Endodermal cell (in vitro differentiated cells): ENCODE measurements at regions not wholly inside any gene's neighbourhood (a gene's known extent, or its start where the extent isn't known, plus 50 kb on each side); places are given as distances from the start of the nearest gene placed in this dataset.

Experiments used
- DNase-seq: peaks from one replicate; pipeline ENCODE4 v3.0.0-alpha.2; 2017
- H3K27ac ChIP-seq: 2 replicates; pipeline ENCODE4 v1.5.1; 2013; ENCODE audit warnings: mild to moderate bottlenecking, low read depth, low read length, moderate library complexity
- H3K27me3 ChIP-seq: 2 replicates; pipeline ENCODE4 v1.6.1; 2013; ENCODE audit warnings: mild to moderate bottlenecking, low read length, moderate library complexity; ENCODE audit not compliant: insufficient read depth, control insufficient read depth, poor library complexity, severe bottlenecking
- H3K36me3 ChIP-seq: 2 replicates; pipeline ENCODE4 v1.7.0; 2013; ENCODE audit warnings: mild to moderate bottlenecking, low read length, moderate library complexity; ENCODE audit not compliant: control insufficient read depth, insufficient read depth
- H3K4me1 ChIP-seq: one replicate; pipeline ENCODE4 v1.7.0; 2013; ENCODE audit warnings: low read length; ENCODE audit not compliant: control insufficient read depth, insufficient read depth
- H3K4me3 ChIP-seq: 2 replicates; pipeline ENCODE4 v1.5.1; 2013; ENCODE audit warnings: mild to moderate bottlenecking, low read length, moderate library complexity
- H3K9ac ChIP-seq: 2 replicates; pipeline ENCODE4 v1.6.1; 2013; ENCODE audit warnings: mild to moderate bottlenecking, low read length, moderate library complexity; ENCODE audit not compliant: poor library complexity, severe bottlenecking; ENCODE audit errors: extremely low read depth
- H3K9me3 ChIP-seq: 2 replicates; pipeline ENCODE4 v1.6.1; 2013; ENCODE audit warnings: mild to moderate bottlenecking, low read length, moderate library complexity; ENCODE audit not compliant: control insufficient read depth
- H3K27ac Mint-ChIP-seq: 2 replicates; pipeline ENCODE4 v1.8.0; 2020; ENCODE audit warnings: mixed read lengths
- H3K27me3 Mint-ChIP-seq: 2 replicates; pipeline ENCODE4 v1.8.0; 2021; ENCODE audit warnings: mild to moderate bottlenecking, mixed read lengths; ENCODE audit not compliant: insufficient read depth
- H3K36me3 Mint-ChIP-seq: 2 replicates; pipeline ENCODE4 v1.8.0; 2020; ENCODE audit warnings: low read depth, mixed read lengths
- H3K4me1 Mint-ChIP-seq: 2 replicates; pipeline ENCODE4 v1.8.0; 2020; ENCODE audit warnings: mixed read lengths
- H3K4me3 Mint-ChIP-seq: 2 replicates; pipeline ENCODE4 v1.8.0; 2020; ENCODE audit warnings: mild to moderate bottlenecking, moderate library complexity, mixed read lengths
- H3K9me3 Mint-ChIP-seq: 2 replicates; pipeline ENCODE4 v1.8.0; 2020; ENCODE audit warnings: mild to moderate bottlenecking, mixed read lengths
- CTCF ChIP-seq: fragments of 200-600 bp; sonication (generic); conservative IDR thresholded peaks from 2 replicates; pipeline ENCODE4 v1.5.0; 2021; ENCODE audit warnings: antibody characterized with exemption, mild to moderate bottlenecking
- WGBS, 2 experiments: methylation state at CpG; one replicate each; pipeline versions ENCODE4 v1.1.5 to v1.1.7; 2013; ENCODE audit warnings: missing lambda C conversion rate in 2 of 2, mixed read lengths in 1 of 2; ENCODE audit not compliant: insufficient coverage in 1 of 2, insufficient read length in 1 of 2; 5-methylcytosine and 5-hydroxymethylcytosine counted together

- Histone ChIP-seq H3K36me3 (no peaks in the 10 kb centered on the region), H3K9me3 (no peaks in the 10 kb centered on the region), H3K27ac (no peak overlapping the region), H3K4me1 (no peaks in the 10 kb centered on the region), H3K4me3 (no peak overlapping the region), H3K27me3 (no peaks in the 10 kb centered on the region), H3K9ac (no peak overlapping the region)
- H3K36me3 Mint-ChIP-seq = no peaks in the 10 kb centered on the region
- TF ChIP-seq CTCF = no peak
- H3K4me3 Mint-ChIP-seq = no peak overlapping the region
- DNase-seq = no peak
- WGBS, 2 experiments = 81 to 100% methylated on average over 2 of the region's 2 CpGs
- H3K27ac Mint-ChIP-seq = no peak overlapping the region
- no peaks in the 10 kb centered on the region for H3K4me1 Mint-ChIP-seq
- no peaks in the 10 kb centered on the region for H3K27me3 Mint-ChIP-seq
- H3K9me3 Mint-ChIP-seq = no peaks in the 10 kb centered on the region
Measured at GRCh38 chr5:39968381-39968780, 543.6 kb upstream of the DAB2 start.

- no peaks in the 10 kb centered on the region for H3K27me3 Mint-ChIP-seq
- H3K4me1 Mint-ChIP-seq = no peaks in the 10 kb centered on the region
- Histone ChIP-seq H3K4me1 (no peaks in the 10 kb centered on the region), H3K9me3 (no peaks in the 10 kb centered on the region), H3K4me3 (no peak overlapping the region), H3K9ac (no peak overlapping the region), H3K27me3 (no peaks in the 10 kb centered on the region), H3K36me3 (no peaks in the 10 kb centered on the region), H3K27ac (no peak overlapping the region)
- no peak overlapping the region for H3K4me3 Mint-ChIP-seq
- no peak overlapping the region for H3K27ac Mint-ChIP-seq
- TF ChIP-seq CTCF = no peak
- no peak for DNase-seq
- no peaks in the 10 kb centered on the region for H3K36me3 Mint-ChIP-seq
- WGBS, 2 experiments = 80 to 91% methylated on average over 1 to 2 of the region's 2 CpGs
- H3K9me3 Mint-ChIP-seq = peaks cover 9% of the 10 kb centered on the region
Measured at GRCh38 chr5:39955156-39955555, 530.4 kb upstream of the DAB2 start.

DNA sequence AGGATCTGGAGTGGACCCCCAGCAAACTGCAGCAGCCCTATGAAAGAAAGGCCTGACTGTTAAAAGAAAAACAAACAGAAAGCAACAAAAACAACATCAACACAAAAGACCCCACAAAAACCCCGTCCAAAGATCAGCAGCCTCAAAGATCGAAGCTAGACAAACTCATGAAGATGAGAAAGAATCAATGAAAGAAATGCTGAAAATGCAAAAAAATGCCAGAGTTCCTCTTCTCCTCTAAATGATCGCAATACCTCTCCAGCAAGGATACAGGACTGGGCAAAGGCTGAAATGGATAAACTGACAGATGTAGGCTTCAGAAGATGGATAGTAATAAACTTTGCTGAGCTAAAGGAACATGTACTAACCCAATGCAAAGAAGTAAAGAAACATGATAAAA lies 526.3 kb upstream of the DAB2 start:
- no peak for DNase-seq
- Mint-ChIP-seq H3K27ac (no peak overlapping the region), H3K27me3 (no peaks in the 10 kb centered on the region), H3K9me3 (peaks cover 9% of the 10 kb centered on the region), H3K36me3 (no peaks in the 10 kb centered on the region), H3K4me3 (no peak overlapping the region), H3K4me1 (no peaks in the 10 kb centered on the region)
- Histone ChIP-seq H3K27me3 (no peaks in the 10 kb centered on the region), H3K9me3 (no peaks in the 10 kb centered on the region), H3K9ac (no peak overlapping the region), H3K36me3 (no peaks in the 10 kb centered on the region), H3K27ac (no peak overlapping the region), H3K4me3 (no peak overlapping the region), H3K4me1 (no peaks in the 10 kb centered on the region)
- 90% methylated on average over 3 of the region's 3 CpGs; no CpG with 5 or more reads in 1 of the 2 experiments for WGBS, 2 experiments
- TF ChIP-seq CTCF = no peak
